Nephron progenitor cell (in vitro differentiated cells): ENCODE measurements at regions not wholly inside any gene's neighbourhood (a gene's known extent, or its start where the extent isn't known, plus 50 kb on each side); places are given as distances from the start of the nearest gene placed in this dataset.

Experiments used
- DNase-seq: peaks from one replicate; pipeline ENCODE4 v3.0.0; 2021
- H3K27ac Mint-ChIP-seq: 2 replicates; pipeline ENCODE4 v1.8.0; 2021; ENCODE audit warnings: mild to moderate bottlenecking, moderate library complexity, mixed read lengths
- H3K27me3 Mint-ChIP-seq: 2 replicates; pipeline ENCODE4 v1.8.0; 2021; ENCODE audit warnings: mild to moderate bottlenecking, low read depth, mixed read lengths; ENCODE audit not compliant: poor library complexity
- H3K36me3 Mint-ChIP-seq: 2 replicates; pipeline ENCODE4 v1.8.0; 2021; ENCODE audit warnings: low read depth, mixed read lengths
- H3K4me1 Mint-ChIP-seq: 2 replicates; pipeline ENCODE4 v1.8.0; 2021; ENCODE audit warnings: mixed read lengths
- H3K4me3 Mint-ChIP-seq: 2 replicates; pipeline ENCODE4 v1.8.0; 2021; ENCODE audit warnings: mild to moderate bottlenecking, moderate library complexity, mixed read lengths
- H3K9me3 Mint-ChIP-seq: 2 replicates; pipeline ENCODE4 v1.8.0; 2021; ENCODE audit warnings: mild to moderate bottlenecking, moderate library complexity, mixed read lengths
- TF ChIP-seq, protein P1 (sequence below): fragments of 200-600 bp; sonication (generic); IDR thresholded peaks from 2 replicates; pipeline ENCODE4 v1.5.0; 2021; ENCODE audit warnings: antibody characterized with exemption

- H3K27me3 Mint-ChIP-seq = no peaks in the 10 kb centered on the region
- TF ChIP-seq, protein P1, sequence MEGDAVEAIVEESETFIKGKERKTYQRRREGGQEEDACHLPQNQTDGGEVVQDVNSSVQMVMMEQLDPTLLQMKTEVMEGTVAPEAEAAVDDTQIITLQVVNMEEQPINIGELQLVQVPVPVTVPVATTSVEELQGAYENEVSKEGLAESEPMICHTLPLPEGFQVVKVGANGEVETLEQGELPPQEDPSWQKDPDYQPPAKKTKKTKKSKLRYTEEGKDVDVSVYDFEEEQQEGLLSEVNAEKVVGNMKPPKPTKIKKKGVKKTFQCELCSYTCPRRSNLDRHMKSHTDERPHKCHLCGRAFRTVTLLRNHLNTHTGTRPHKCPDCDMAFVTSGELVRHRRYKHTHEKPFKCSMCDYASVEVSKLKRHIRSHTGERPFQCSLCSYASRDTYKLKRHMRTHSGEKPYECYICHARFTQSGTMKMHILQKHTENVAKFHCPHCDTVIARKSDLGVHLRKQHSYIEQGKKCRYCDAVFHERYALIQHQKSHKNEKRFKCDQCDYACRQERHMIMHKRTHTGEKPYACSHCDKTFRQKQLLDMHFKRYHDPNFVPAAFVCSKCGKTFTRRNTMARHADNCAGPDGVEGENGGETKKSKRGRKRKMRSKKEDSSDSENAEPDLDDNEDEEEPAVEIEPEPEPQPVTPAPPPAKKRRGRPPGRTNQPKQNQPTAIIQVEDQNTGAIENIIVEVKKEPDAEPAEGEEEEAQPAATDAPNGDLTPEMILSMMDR = no peak
- H3K9me3 Mint-ChIP-seq = no peaks in the 10 kb centered on the region
- H3K27ac Mint-ChIP-seq = no peak overlapping the region
- no peaks in the 10 kb centered on the region for H3K36me3 Mint-ChIP-seq
- DNase-seq = no peak
- no peak overlapping the region for H3K4me3 Mint-ChIP-seq
- H3K4me1 Mint-ChIP-seq = peaks cover 15% of the 10 kb centered on the region
Observed at GRCh38 chr1:95582191-95582590, 348.2 kb downstream of the RWDD3 start.

- no peaks in the 10 kb centered on the region for H3K9me3 Mint-ChIP-seq
- no peaks in the 10 kb centered on the region for H3K36me3 Mint-ChIP-seq
- no peak overlapping the region for H3K4me3 Mint-ChIP-seq
- no peaks in the 10 kb centered on the region for H3K27me3 Mint-ChIP-seq
- H3K4me1 Mint-ChIP-seq = peaks cover 15% of the 10 kb centered on the region
- no peak overlapping the region for H3K27ac Mint-ChIP-seq
- no peak for DNase-seq
- TF ChIP-seq, protein P1 = no peak
Observed at GRCh38 chr1:95582746-95583145, 348.7 kb downstream of the RWDD3 start.

- Mint-ChIP-seq H3K27me3 (no peaks in the 10 kb centered on the region), H3K4me1 (peaks cover 15% of the 10 kb centered on the region), H3K4me3 (no peak overlapping the region), H3K9me3 (peaks cover 5% of the 10 kb centered on the region), H3K36me3 (peaks cover 3% of the 10 kb centered on the region), H3K27ac (no peak overlapping the region)
- no peak for DNase-seq
- TF ChIP-seq, protein P1 = no peak
Observed at GRCh38 chr1:95583661-95584210, 349.7 kb downstream of the RWDD3 start.

- peaks cover 15% of the 10 kb centered on the region for H3K4me1 Mint-ChIP-seq
- TF ChIP-seq, protein P1 = no peak
- no peak overlapping the region for H3K27ac Mint-ChIP-seq
- no peak overlapping the region for H3K4me3 Mint-ChIP-seq
- peaks cover 10% of the 10 kb centered on the region for H3K9me3 Mint-ChIP-seq
- H3K27me3 Mint-ChIP-seq = no peaks in the 10 kb centered on the region
- H3K36me3 Mint-ChIP-seq = peaks cover 9% of the 10 kb centered on the region
- no peak for DNase-seq
Observed at GRCh38 chr1:95584315-95584714, 350.3 kb downstream of the RWDD3 start.

GRCh38 chr1:95604771-95605170, 370.8 kb downstream of the RWDD3 start:
- no peak for DNase-seq
- no peaks in the 10 kb centered on the region for H3K9me3 Mint-ChIP-seq
- H3K4me1 Mint-ChIP-seq = peaks cover 4% of the 10 kb centered on the region
- H3K4me3 Mint-ChIP-seq = no peak overlapping the region
- TF ChIP-seq, protein P1 = no peak
- H3K27ac Mint-ChIP-seq = no peak overlapping the region
- no peaks in the 10 kb centered on the region for H3K36me3 Mint-ChIP-seq
- peaks cover 3% of the 10 kb centered on the region for H3K27me3 Mint-ChIP-seq

GRCh38 chr1:95614197-95614596, 380.2 kb downstream of the RWDD3 start:
- no peak for DNase-seq
- TF ChIP-seq, protein P1 = no peak
- Mint-ChIP-seq H3K4me3 (no peak overlapping the region), H3K36me3 (no peaks in the 10 kb centered on the region), H3K27me3 (no peaks in the 10 kb centered on the region), H3K27ac (no peak overlapping the region), H3K9me3 (no peaks in the 10 kb centered on the region), H3K4me1 (no peaks in the 10 kb centered on the region)
